Mesenchymal stem cell (in vitro differentiated cells and primary cell): ENCODE measurements at regions not wholly inside any gene's neighbourhood (a gene's known extent, or its start where the extent isn't known, plus 50 kb on each side); places are given as distances from the start of the nearest gene placed in this dataset.

Experiments used
- DNase-seq: peaks from one replicate; pipeline ENCODE4 v3.0.0-alpha.2; 2013
- H2AFZ ChIP-seq: one replicate; pipeline ENCODE4 v1.6.1; 2013; ENCODE audit warnings: low read depth, mild to moderate bottlenecking, control low read depth, inconsistent platforms, low read length, moderate library complexity
- H2AK5ac ChIP-seq: 2 replicates; pipeline ENCODE4 v1.6.1; 2013; ENCODE audit warnings: low read length, moderate library complexity, mild to moderate bottlenecking, inconsistent platforms; ENCODE audit not compliant: severe bottlenecking
- H2BK120ac ChIP-seq: one replicate; pipeline ENCODE4 v1.6.1; 2013; ENCODE audit warnings: low read depth, mild to moderate bottlenecking, inconsistent platforms, low read length, moderate library complexity
- H2BK12ac ChIP-seq, 2 experiments: one replicate each; pipeline ENCODE4 v1.6.1; 2013; ENCODE audit warnings: inconsistent platforms in 2 of 2, low read length in 2 of 2, mild to moderate bottlenecking in 2 of 2, moderate library complexity in 2 of 2, control low read depth in 1 of 2
- H2BK15ac ChIP-seq: one replicate; pipeline ENCODE4 v1.6.1; 2013; ENCODE audit warnings: mild to moderate bottlenecking, low read depth, inconsistent platforms; ENCODE audit not compliant: poor library complexity, severe bottlenecking
- H2BK5ac ChIP-seq: 2 replicates; pipeline ENCODE4 v1.6.1; 2013; ENCODE audit warnings: low read depth, mild to moderate bottlenecking, low read length, control low read depth, inconsistent platforms; ENCODE audit not compliant: poor library complexity, severe bottlenecking
- H3K14ac ChIP-seq, 2 experiments: one replicate each; pipeline ENCODE4 v1.6.1; 2013; ENCODE audit warnings: inconsistent platforms in 2 of 2, low read length in 2 of 2, control low read depth in 1 of 2, mild to moderate bottlenecking in 1 of 2, moderate library complexity in 1 of 2
- H3K18ac ChIP-seq, 2 experiments: one replicate each; pipeline ENCODE4 v1.6.1; 2013; ENCODE audit warnings: inconsistent platforms in 2 of 2, low read length in 2 of 2, control low read depth in 1 of 2, low read depth in 1 of 2, mild to moderate bottlenecking in 1 of 2
- H3K23ac ChIP-seq, 2 experiments: one replicate each; pipeline ENCODE4 v1.6.1; 2013; ENCODE audit warnings: inconsistent platforms in 2 of 2, low read length in 2 of 2, mild to moderate bottlenecking in 2 of 2, moderate library complexity in 2 of 2, control low read depth in 1 of 2
- H3K27ac ChIP-seq: 2 replicates; pipeline ENCODE4 v1.5.1; 2013; ENCODE audit warnings: mild to moderate bottlenecking, moderate library complexity, low read length, control low read depth, inconsistent platforms; ENCODE audit not compliant: poor library complexity, severe bottlenecking
- H3K27me3 ChIP-seq, 2 experiments: 2 replicates each; pipeline versions ENCODE4 v1.6.1 to v1.7.0; 2013; ENCODE audit warnings: low read length in 2 of 2, mild to moderate bottlenecking in 2 of 2, moderate library complexity in 2 of 2, control low read depth in 1 of 2, inconsistent platforms in 1 of 2; ENCODE audit not compliant: control insufficient read depth in 1 of 2, insufficient read depth in 1 of 2
- H3K36me3 ChIP-seq, 2 experiments: 2 replicates each; pipeline versions ENCODE4 v1.6.1 to v1.7.0; 2013; ENCODE audit warnings: low read length in 2 of 2, control low read depth in 1 of 2, inconsistent platforms in 1 of 2, low read depth in 1 of 2, mild to moderate bottlenecking in 1 of 2; ENCODE audit not compliant: insufficient read depth in 2 of 2, control insufficient read depth in 1 of 2
- H3K4ac ChIP-seq, 2 experiments: one replicate each; pipeline ENCODE4 v1.6.1; 2013; ENCODE audit warnings: inconsistent platforms in 2 of 2, low read length in 2 of 2, mild to moderate bottlenecking in 2 of 2, moderate library complexity in 2 of 2, control low read depth in 1 of 2, low read depth in 1 of 2
- H3K4me1 ChIP-seq: 2 replicates; pipeline ENCODE4 v1.6.1; 2013; ENCODE audit warnings: low read depth, low read length, control low read depth; ENCODE audit not compliant: control insufficient read depth, insufficient read depth
- H3K4me2 ChIP-seq: 2 replicates; pipeline ENCODE4 v1.6.1; 2013; ENCODE audit warnings: low read length, mild to moderate bottlenecking, inconsistent platforms; ENCODE audit not compliant: poor library complexity, severe bottlenecking
- H3K4me3 ChIP-seq, 2 experiments: 2 replicates each; pipeline versions ENCODE4 v1.5.1 to v1.7.0; 2013; ENCODE audit warnings: low read length in 2 of 2, mild to moderate bottlenecking in 2 of 2, control low read depth in 1 of 2, low read depth in 1 of 2; ENCODE audit not compliant: insufficient read depth in 1 of 2
- H3K79me1 ChIP-seq: replicated peaks from 2 replicates; pipeline ENCODE4 v1.6.1; 2013; ENCODE audit warnings: mild to moderate bottlenecking, control low read depth, low read length, inconsistent platforms; ENCODE audit not compliant: poor library complexity, severe bottlenecking
- H3K9ac ChIP-seq: 2 replicates; pipeline ENCODE4 v1.7.0; 2013; ENCODE audit warnings: mild to moderate bottlenecking, low read length, moderate library complexity
- H3K9me3 ChIP-seq: 2 replicates; pipeline ENCODE4 v1.7.0; 2013; ENCODE audit warnings: mild to moderate bottlenecking, low read length; ENCODE audit not compliant: control insufficient read depth
- H4K8ac ChIP-seq: one replicate; pipeline ENCODE4 v1.6.1; 2013; ENCODE audit warnings: inconsistent platforms, mild to moderate bottlenecking, low read length, moderate library complexity
- H4K91ac ChIP-seq: one replicate; pipeline ENCODE4 v1.6.1; 2013; ENCODE audit warnings: mild to moderate bottlenecking, low read length, inconsistent platforms
- WGBS: methylation state at CpG from one replicate; pipeline ENCODE4 v1.1.7; 2013; ENCODE audit warnings: mixed read lengths; 5-methylcytosine and 5-hydroxymethylcytosine counted together

- WGBS, result 84% methylated on average over 3 of the region's 3 CpGs
- Histone ChIP-seq H3K4me2 (no peak overlapping the region), H3K4ac (no peak overlapping the region), H2AFZ (no peak overlapping the region), H3K18ac (no peak overlapping the region), H3K79me1 (no peaks in the 10 kb centered on the region), H3K4me1 (no peaks in the 10 kb centered on the region), H3K27me3 (no peaks in the 10 kb centered on the region), H2AK5ac (no peak overlapping the region), H3K27ac (no peak overlapping the region), H3K9ac (no peak overlapping the region), H3K23ac (no peak overlapping the region), H3K14ac (no peak overlapping the region), H3K4me3 (no peak overlapping the region), H4K91ac (no peak overlapping the region), H4K8ac (no peak overlapping the region), H3K36me3 (no peaks in the 10 kb centered on the region), H2BK15ac (no peak overlapping the region), H3K9me3 (peaks cover 2% of the 10 kb centered on the region), H2BK12ac (no peak overlapping the region), H2BK120ac (no peak overlapping the region), H2BK5ac (no peak overlapping the region)
- DNase-seq, result no peak
Measured at GRCh38 chr1:73343947-73344346, 854.0 kb downstream of the LRRIQ3 start.

GRCh38 chr1:73333847-73334503, 864.0 kb downstream of the LRRIQ3 start:
- Histone ChIP-seq H2BK15ac (no peak overlapping the region), H3K9me3 (peaks cover 41% of the 10 kb centered on the region), H3K4me2 (no peak overlapping the region), H3K36me3 (no peaks in the 10 kb centered on the region), H4K91ac (no peak overlapping the region), H3K4me3 (no peak overlapping the region), H3K27ac (no peak overlapping the region), H2AK5ac (no peak overlapping the region), H2BK120ac (no peak overlapping the region), H3K14ac (no peak overlapping the region), H3K23ac (no peak overlapping the region), H3K9ac (no peak overlapping the region), H2AFZ (no peak overlapping the region), H3K79me1 (no peaks in the 10 kb centered on the region), H3K27me3 (no peaks in the 10 kb centered on the region), H3K18ac (no peak overlapping the region), H2BK12ac (no peak overlapping the region), H2BK5ac (no peak overlapping the region), H4K8ac (no peak overlapping the region), H3K4me1 (no peaks in the 10 kb centered on the region), H3K4ac (no peak overlapping the region)
- no peak for DNase-seq
- no CpG with 5 or more reads among the region's 1 CpG for WGBS

GRCh38 chr1:73331726-73332125, 866.2 kb downstream of the LRRIQ3 start:
- H2AK5ac ChIP-seq, result no peak overlapping the region
- H2BK15ac ChIP-seq, result no peak overlapping the region
- H3K36me3 ChIP-seq, result no peaks in the 10 kb centered on the region
- no peak overlapping the region for H3K4ac ChIP-seq
- peaks cover 57% of the 10 kb centered on the region for H3K9me3 ChIP-seq
- H3K9ac ChIP-seq, result no peak overlapping the region
- H2BK120ac ChIP-seq, result no peak overlapping the region
- H3K14ac ChIP-seq, result no peak overlapping the region
- no peak overlapping the region for H3K4me3 ChIP-seq
- DNase-seq, result no peak
- no CpG with 5 or more reads among the region's 1 CpG for WGBS
- no peak overlapping the region for H2BK12ac ChIP-seq
- H2BK5ac ChIP-seq, result no peak overlapping the region
- H3K27me3 ChIP-seq, result no peaks in the 10 kb centered on the region
- H2AFZ ChIP-seq, result no peak overlapping the region
- H3K27ac ChIP-seq, result no peak overlapping the region
- no peak overlapping the region for H3K4me2 ChIP-seq
- no peak overlapping the region for H4K91ac ChIP-seq
- no peak overlapping the region for H4K8ac ChIP-seq
- no peak overlapping the region for H3K18ac ChIP-seq
- no peaks in the 10 kb centered on the region for H3K4me1 ChIP-seq
- H3K23ac ChIP-seq, result no peak overlapping the region
- H3K79me1 ChIP-seq, result no peaks in the 10 kb centered on the region

- no peak overlapping the region for H3K23ac ChIP-seq
- H3K4me1 ChIP-seq, result no peaks in the 10 kb centered on the region
- H2BK12ac ChIP-seq, result no peak overlapping the region
- H3K4me3 ChIP-seq, result no peak overlapping the region
- H2AFZ ChIP-seq, result no peak overlapping the region
- H3K36me3 ChIP-seq, result no peaks in the 10 kb centered on the region
- H4K8ac ChIP-seq, result no peak overlapping the region
- H3K9me3 ChIP-seq, result peaks cover 56% of the 10 kb centered on the region
- H2BK15ac ChIP-seq, result no peak overlapping the region
- no peaks in the 10 kb centered on the region for H3K79me1 ChIP-seq
- no peak overlapping the region for H2BK120ac ChIP-seq
- no peak overlapping the region for H2AK5ac ChIP-seq
- no peak overlapping the region for H3K18ac ChIP-seq
- H3K27ac ChIP-seq, result no peak overlapping the region
- no peak overlapping the region for H3K14ac ChIP-seq
- H3K9ac ChIP-seq, result no peak overlapping the region
- no peaks in the 10 kb centered on the region for H3K27me3 ChIP-seq
- no peak overlapping the region for H3K4me2 ChIP-seq
- no peak for DNase-seq
- 96% methylated on average over 3 of the region's 3 CpGs for WGBS
- H2BK5ac ChIP-seq, result no peak overlapping the region
- H4K91ac ChIP-seq, result no peak overlapping the region
- H3K4ac ChIP-seq, result no peak overlapping the region
Measured at GRCh38 chr1:73327998-73328397, 870.0 kb downstream of the LRRIQ3 start.
